ENCODE measurements at regions not wholly inside any gene's neighbourhood (a gene's known extent, or its start where the extent isn't known, plus 50 kb on each side); places are given as distances from the start of the nearest gene placed in this dataset.
"Not testable (repeated sequence)": the region's sequence is repeated elsewhere in the genome, so short reads cannot be mapped to it uniquely, and the experiment has no call there.

- Histone ChIP-seq H3K27me3 (no peaks in the 10 kb centered on the region), H3K27ac (no peak overlapping the region), H3K9me3 (no peaks in the 10 kb centered on the region), H3K4me3 (no peak overlapping the region), H3K4me1 (no peaks in the 10 kb centered on the region), H3K36me3 (ENCODE audit: low read depth, missing control alignments) (no peaks in the 10 kb centered on the region)
- 89 to 90% methylated on average over 4 to 8 of the region's 8 CpGs for WGBS, 2 donors
- TF ChIP-seq POLR2A (IDR thresholded peaks at IDR 0.05) (no peak), CTCF (IDR thresholded peaks at IDR 0.05) (no peak)
- intact Hi-C loops (cut with DNase I; ENCODE audit: low total_unique reads) = loop anchor here (10.0 kb wide), 1 partner anchor 296 kb away; no protein-coding TSS in a partner anchor
- no peak for DNase-seq
Measured at GRCh38 chr1:157198619-157199420, 60.6 kb upstream of the ETV3 start.

- H3K36me3 ChIP-seq (ENCODE audit: low read depth, missing control alignments) = no peaks in the 10 kb centered on the region
- H3K4me1 ChIP-seq = no peaks in the 10 kb centered on the region
- no peak overlapping the region for H3K27ac ChIP-seq
- no peaks in the 10 kb centered on the region for H3K27me3 ChIP-seq
- 92 to 94% methylated on average over 7 of the region's 7 CpGs for WGBS, 2 donors
- intact Hi-C loops (cut with DNase I; ENCODE audit: low total_unique reads) = loop anchor here (10.0 kb wide), 1 partner anchor 297 kb away; no protein-coding TSS in a partner anchor
- no peak overlapping the region for H3K4me3 ChIP-seq
- TF ChIP-seq POLR2A (IDR thresholded peaks at IDR 0.05) = no peak
- no peak for TF ChIP-seq CTCF (IDR thresholded peaks at IDR 0.05)
- no peak for DNase-seq
- H3K9me3 ChIP-seq = no peaks in the 10 kb centered on the region
Measured at GRCh38 chr1:157197906-157198435, 59.8 kb upstream of the ETV3 start.

- H3K27me3 ChIP-seq; H3K27ac ChIP-seq; H3K36me3 ChIP-seq (ENCODE audit: low read depth, missing control alignments); H3K4me1 ChIP-seq; H3K4me3 ChIP-seq; H3K9me3 ChIP-seq; DNase-seq: not testable (repeated sequence)
- WGBS, 2 donors = 20% methylated on average over 6 to 8 of the region's 11 CpGs
- intact Hi-C loops (cut with DNase I; ENCODE audit: low total_unique reads) = loop anchor here (10.0 kb wide), 1 partner anchor 298 kb away; no protein-coding TSS in a partner anchor
- TF ChIP-seq CTCF (IDR thresholded peaks at IDR 0.05) = peak; percentile 27 to 65 (median 51)
Measured at GRCh38 chr1:157196670-157197456, 58.7 kb upstream of the ETV3 start.

GRCh38 chr1:157196245-157196543 is 58.0 kb upstream of the ETV3 start:
- intact Hi-C loops (cut with DNase I; ENCODE audit: low total_unique reads) = loop anchor here (10.0 kb wide), 1 partner anchor 299 kb away; no protein-coding TSS in a partner anchor
- DNase-seq = no peak

More at GRCh38 chr1:157196245-157196543, 58.0 kb upstream of the ETV3 start:
- no peaks in the 10 kb centered on the region for H3K36me3 ChIP-seq (ENCODE audit: low read depth, missing control alignments)
- no peaks in the 10 kb centered on the region for H3K9me3 ChIP-seq
- H3K4me1 ChIP-seq = no peaks in the 10 kb centered on the region
- H3K4me3 ChIP-seq = no peak overlapping the region
- no peaks in the 10 kb centered on the region for H3K27me3 ChIP-seq
- WGBS, 2 donors = 96 to 100% methylated on average over 1 to 2 of the region's 2 CpGs
- TF ChIP-seq POLR2A (IDR thresholded peaks at IDR 0.05) (no peak), CTCF (IDR thresholded peaks at IDR 0.05) (no peak)
- no peak overlapping the region for H3K27ac ChIP-seq

All from testis (tissue), 2 donors.